ENCODE measurements at regions not wholly inside any gene's neighbourhood (a gene's known extent, or its start where the extent isn't known, plus 50 kb on each side); places are given as distances from the start of the nearest gene placed in this dataset.

DNA sequence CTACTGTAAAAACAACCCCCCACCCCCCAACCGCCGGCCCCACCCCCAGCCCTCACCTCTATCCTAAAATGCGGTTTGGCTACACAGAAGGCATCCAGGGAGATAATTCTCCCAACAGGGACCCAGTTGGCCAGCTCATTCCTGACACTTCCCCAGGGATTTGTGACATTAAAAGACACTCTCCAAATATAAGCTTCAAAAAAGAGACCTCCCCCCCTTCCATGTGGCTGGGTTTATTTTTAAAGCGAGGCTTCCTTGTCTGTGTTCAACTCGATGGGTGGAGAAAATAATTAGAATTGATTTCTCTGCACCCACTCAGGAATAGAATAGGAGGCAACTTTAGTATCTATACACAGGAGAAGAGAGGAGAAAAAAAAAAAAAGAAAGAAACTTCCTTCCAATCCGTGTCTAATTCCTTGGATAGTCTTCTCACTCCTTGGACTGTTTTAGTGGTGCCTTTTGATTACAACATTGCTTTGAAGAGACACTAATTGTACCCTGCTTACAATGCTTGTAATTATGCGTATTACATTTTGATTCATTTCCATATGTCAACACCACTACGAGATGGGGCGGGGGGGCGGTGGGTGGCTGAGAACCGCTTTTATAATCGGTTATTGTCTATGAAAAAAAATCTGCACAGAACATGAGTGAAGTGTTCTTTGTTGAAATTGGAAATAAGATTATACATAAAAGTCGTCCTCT is 500.4 kb downstream of the MIAT start:
- in situ Hi-C loops (cut with MboI; ENCODE audit: low sequenced_read_pairs): no loop called here

DNA sequence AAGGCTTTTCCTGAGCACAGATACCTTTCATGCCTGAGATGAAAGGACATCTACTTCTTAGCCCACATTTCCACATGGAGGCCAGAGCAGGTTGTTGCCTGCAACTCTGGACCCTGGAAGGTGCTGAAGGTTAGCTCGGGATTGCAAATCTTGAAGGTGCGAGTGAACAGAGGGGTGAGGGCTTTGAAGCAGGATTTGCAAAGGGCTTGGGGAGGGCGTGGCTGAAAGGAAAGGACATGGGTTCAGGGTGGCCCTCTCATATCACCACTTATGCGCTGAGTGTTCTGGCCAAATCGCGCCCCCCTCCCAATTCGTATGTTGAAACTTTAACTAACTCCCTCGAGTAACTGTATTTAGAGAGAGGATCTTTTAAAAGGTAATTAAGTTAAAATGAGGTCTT is 501.6 kb downstream of the MIAT start:
- in situ Hi-C loops (cut with MboI; ENCODE audit: low sequenced_read_pairs): no loop called here

DNA sequence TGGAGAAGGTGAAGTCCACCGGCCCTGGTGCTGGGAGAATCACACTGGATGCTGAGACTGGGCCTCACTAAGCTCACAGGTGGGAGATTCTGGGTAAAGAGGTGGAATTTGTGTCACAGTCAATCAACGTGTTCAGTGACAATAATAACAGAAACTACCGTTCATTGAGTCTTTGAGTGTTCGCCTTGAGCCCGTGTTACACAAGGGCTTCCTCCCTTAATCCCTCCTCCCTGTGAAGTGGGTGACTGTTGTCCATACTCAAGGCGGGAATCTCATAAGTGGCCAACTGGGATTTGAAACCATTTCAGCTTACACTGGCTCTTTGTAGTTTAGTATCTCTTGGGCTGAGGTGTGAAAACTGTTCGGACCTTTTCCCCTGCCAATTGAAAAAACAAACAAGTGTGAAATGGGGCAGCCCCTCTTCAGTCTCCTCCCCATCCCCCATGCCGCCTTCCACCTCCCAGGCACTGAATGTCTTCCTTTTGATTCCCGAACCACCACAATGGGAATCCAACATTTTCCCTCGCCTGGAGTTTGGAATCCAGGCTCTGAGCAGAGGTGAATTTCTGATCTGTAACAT is 502.4 kb downstream of the MIAT start:
- in situ Hi-C loops (cut with MboI; ENCODE audit: low sequenced_read_pairs): no loop called here

DNA sequence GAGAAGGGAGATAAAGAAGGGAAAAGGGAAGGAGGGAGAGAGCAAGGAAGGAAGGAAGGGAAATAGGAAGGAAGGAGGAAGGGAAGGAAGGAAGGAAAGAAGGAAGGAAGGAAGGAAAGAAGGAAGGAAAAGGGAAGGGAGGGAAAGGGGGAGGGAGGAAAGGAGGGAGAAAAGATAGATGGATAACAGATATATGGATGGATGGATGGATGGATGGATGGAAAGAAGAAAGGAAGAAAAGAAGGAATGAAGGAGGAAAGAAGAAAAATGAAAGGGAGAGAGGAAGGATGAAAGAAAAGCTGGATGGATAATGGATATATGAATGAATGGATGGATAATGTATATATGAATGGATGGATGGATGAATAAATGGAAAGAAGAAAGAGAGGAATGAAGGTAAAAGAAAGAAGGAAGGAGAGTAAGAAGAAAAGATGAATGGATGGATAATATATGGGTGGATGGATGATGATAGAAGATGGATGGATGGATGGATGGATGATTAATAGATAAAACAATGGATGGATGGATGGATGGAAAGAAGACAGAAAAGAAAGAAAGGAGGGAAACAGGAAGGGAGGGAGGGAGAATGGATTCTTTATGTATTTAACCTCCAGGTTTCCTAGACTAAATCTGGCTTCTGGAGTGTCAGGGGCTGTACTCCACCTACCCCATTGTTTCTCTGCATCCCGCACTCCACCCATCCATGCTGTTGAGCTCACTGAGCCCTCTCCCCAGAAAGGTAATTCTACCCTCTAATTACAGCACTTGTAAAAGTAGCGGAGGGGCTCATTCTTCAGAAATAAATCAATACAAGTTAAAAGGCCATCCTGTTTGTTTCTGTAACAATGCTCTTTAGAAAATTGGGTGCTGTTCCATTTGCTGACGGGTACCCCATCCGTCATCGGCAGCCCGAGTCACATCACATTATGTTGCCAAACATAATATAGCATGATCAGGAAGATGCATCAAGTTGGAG is 506.1 kb downstream of the MIAT start:
- in situ Hi-C loops (cut with MboI; ENCODE audit: low sequenced_read_pairs): no loop called here

DNA sequence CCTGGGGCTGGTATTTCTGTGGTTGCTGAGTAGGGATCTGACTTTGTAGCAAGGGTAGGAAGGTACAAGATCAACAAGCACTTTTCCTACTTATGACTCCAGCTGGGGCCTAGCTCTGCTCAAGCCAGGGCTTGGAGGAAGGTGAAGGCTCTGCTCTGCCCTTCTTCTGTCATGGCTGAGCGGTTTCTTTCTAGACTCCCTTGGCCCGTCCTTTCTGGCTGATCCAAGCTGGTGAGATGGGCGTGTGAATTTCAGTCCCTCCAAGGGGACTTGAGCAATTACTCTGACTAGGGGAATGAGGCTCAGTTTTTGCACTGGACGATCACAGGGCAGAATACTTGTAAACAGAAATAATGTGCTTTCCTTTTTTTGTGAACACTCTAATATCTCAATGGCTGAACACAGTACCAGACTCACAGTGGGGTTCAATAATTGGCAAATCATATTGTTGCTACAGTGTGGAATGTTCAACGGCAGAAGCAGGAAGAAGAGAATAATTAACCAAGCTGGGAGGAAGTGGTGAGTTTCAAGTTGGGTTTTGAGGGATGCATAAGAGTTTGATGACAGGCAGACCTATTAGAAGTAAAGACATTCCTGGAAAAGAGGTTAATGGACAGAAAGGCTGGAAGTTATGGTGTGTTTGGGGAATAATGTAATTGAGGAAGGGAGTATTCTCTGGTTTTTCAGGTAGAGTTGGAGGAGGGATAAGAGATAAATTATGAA is 507.6 kb downstream of the MIAT start:
- in situ Hi-C loops (cut with MboI; ENCODE audit: low sequenced_read_pairs): no loop called here

DNA sequence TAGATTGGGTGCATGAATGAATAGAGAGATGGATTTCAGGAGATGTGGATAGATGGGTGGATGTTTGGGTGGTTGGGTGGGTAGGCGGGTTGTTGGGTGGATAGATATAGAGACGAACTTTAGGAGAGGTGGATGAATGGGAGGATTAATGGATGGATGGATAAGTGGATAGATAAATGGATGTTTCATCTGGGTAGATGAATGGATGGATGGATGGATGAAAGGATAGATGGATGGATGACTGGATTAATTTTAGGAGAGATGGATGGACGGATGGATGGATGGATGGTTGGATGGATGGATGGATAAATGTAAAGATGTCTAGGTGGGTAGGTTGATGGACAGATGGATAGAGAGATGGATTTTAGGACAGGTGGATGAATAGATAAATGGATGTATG is 511.3 kb downstream of the MIAT start:
- in situ Hi-C loops (cut with MboI; ENCODE audit: low sequenced_read_pairs): no loop called here

DNA sequence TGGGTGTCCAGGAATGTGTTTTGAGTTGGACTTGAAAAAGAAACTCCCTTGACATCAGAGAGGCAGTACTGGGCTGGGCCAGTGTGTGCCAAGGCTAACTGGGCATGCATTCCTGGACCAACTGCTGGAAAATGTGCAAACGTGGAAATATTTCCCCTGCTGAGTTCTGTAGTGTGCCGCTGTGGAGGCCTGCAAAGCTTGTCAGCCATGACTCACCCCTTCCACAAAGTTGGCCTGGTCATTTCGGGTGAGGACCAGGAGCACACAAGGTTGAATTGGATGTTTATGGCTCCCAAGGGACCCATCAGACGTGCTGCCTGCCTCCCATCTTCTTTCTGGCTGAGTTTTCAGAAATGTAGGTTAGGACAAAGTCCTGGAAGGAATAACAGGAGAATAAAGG is 513.1 kb downstream of the MIAT start:
- in situ Hi-C loops (cut with MboI; ENCODE audit: low sequenced_read_pairs): no loop called here

DNA sequence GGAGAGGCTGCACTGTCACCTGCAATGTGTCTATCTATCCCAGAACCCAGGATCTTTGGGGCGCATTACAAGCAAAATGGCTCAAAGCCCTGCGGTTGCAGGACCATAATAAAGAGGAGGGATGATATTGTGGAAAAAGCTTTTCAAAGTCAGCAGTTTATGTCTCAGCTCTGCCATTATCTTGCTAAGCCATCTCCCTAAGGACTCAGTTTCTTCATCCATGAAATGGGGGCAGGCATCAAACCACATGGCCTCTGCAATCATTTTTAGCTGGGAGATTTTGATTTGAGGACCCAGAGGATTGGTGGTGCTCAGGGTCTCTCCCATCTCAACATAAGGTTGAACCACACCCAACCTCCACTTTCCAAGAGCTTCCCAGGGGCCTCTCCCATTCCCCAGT is 513.8 kb downstream of the MIAT start:
- in situ Hi-C loops (cut with MboI; ENCODE audit: low sequenced_read_pairs): no loop called here

DNA sequence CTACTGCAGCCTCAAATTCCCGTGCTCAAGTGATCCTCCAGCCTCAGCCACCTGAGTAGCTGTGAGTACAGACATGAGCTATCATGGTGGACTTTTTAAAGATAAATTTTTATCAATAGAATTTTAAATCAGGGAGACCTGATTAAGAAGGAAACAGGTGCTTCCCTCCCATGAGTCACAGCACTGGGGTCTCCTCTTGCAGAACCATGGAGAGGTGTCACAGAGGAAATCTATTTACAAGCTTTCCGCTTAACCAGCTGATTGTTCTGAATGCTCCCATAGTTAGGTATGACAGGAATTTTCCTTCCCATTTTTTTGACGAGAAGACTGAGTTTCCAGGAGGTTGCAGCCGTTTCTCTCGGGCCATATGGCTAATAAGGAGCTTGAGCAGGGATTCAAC is 516.1 kb downstream of the MIAT start:
- in situ Hi-C loops (cut with MboI; ENCODE audit: low sequenced_read_pairs): no loop called here

DNA sequence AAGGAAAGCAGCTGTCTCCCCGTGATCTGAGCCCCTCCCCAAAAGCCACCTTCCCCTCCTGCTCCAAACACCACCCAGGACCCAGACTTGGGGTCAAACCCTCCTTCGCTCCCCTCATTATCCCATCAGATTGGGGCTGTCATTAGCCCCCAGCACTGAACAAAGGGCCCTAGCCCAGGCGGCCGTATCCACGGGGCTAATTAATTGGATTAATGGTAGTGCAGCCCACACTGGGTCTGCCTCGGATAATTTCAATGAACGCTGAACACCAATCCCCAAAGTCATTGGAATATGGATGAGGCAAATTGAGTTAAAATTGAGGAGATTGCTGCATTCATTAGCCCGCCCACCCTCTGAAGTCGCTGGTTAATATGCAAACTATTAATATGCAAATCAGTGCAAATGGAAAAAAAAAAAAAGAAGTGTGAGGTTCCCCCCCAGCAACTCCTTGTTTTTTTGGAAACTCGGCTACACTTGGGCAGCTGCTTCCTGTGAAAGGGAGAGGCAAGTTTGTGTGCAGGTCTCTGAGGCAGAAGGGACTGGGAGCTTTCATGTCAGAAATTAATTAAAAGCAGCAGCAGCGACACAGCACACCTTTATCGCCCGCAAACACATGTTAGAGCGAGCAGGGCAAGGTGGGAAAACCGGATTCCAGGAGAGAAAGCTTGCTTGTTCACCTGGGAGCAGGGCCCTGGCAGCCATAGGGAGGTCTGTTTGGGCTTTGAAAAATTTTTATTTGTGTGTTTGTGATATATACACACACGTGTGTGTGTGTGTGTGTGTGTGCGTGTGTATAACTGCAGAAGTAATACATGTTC is 517.8 kb downstream of the MIAT start:
- in situ Hi-C loops (cut with MboI; ENCODE audit: low sequenced_read_pairs): no loop called here

DNA sequence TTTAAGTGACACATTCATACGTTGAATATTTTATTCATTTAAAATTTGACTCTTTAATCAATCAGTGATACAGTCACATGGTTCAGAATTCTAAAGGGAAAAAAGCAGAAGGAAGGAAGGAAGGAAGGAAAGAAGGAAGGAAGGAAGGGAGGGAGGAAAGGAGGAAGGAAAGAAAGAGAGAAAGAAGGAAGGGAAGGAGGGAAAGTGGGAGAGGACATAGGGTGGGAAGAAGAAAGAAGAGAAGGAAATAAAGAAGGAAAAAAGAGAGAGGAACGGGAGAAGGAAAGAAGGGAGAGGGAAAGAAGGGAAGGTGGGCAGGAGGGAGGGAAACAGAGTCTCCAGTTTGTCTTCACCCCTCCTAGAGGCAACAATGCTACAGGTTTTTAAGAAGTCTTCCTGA is 518.6 kb downstream of the MIAT start:
- in situ Hi-C loops (cut with MboI; ENCODE audit: low sequenced_read_pairs): no loop called here

DNA sequence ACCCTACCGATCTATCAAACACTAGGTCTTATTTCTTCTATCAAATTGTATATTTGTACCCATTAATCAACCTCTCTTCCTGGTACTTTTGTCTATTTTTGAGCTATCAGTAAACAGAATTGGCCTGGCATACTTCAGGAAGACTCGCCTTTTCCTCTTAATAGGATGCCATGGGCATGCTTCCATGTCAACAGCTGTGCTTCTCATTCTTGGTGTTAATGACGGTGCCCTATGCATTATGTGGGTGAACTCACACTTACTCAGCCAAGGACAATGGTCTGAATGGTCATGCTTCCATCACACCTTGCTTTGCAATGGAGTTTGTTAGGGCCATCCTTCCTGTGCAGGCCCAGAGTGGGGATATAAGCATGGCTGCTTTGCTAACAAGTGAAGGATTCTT is 521.8 kb downstream of the MIAT start:
- in situ Hi-C loops (cut with MboI; ENCODE audit: low sequenced_read_pairs): no loop called here

DNA sequence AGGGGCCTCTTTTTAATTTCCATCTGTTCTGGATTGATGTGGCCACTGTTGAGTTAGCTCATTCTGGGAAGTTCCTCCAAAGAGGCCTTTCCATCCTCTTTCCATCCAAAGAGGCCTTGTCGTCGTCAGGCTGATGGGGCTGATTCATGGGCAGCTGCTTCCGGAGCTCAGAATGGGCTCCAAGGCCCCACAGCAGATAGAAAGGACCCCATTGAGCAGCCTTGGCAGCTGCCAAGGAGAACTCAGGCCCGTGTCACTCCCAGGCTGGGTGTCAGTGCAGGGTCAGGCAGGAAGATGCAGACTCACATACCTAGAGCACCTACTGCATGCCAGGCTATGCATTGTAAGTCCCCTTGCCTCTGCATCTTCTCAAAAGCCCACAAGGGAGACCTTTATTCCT is 524.1 kb downstream of the MIAT start:
- in situ Hi-C loops (cut with MboI; ENCODE audit: low sequenced_read_pairs): no loop called here

DNA sequence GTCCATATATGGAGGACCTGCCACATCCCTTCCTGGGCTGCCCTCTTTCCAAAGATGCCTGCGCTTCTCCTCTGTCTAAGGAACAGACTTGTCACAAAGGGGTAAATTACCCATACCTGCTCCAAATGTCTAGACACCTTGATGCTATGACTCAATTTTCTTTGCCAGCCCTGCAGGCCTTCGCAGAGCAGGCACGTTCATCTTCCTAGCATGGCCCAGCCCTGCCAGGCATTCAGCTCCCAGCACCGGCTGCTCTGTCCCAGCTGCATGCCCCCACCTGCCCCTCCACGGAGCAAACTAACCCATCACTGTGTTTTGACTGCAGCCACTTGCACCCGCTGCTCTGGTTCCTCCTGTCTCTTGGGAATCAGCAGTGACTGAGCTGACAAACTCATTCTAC is 526.1 kb downstream of the MIAT start:
- in situ Hi-C loops (cut with MboI; ENCODE audit: low sequenced_read_pairs): no loop called here

DNA sequence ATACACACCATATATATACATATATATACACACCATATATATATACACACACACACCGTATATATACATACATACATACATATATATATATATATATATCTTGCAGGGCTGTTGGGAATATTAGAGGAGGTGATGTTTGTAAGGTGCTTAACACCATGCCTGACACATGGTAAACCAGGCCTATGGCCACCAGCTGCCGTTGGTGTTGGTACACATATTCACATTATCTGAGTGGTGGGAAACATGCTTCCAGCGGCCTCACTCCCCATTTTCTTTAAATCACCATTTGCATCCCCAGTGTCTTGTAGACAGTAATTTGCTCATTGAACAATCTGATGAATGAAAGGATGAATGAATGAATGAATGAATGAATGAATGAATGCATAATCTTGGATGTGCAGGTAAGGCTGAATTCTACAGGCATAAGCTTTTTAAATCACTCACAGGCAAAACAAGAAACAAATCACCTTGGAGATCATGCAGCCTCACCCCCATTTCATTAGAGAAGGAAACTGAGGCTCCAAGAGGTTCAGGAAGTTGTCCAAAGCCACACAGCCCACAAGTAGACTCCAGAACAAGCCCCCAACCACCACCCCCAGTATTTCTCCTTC is 527.8 kb downstream of the MIAT start:
- in situ Hi-C loops (cut with MboI; ENCODE audit: low sequenced_read_pairs): no loop called here

DNA sequence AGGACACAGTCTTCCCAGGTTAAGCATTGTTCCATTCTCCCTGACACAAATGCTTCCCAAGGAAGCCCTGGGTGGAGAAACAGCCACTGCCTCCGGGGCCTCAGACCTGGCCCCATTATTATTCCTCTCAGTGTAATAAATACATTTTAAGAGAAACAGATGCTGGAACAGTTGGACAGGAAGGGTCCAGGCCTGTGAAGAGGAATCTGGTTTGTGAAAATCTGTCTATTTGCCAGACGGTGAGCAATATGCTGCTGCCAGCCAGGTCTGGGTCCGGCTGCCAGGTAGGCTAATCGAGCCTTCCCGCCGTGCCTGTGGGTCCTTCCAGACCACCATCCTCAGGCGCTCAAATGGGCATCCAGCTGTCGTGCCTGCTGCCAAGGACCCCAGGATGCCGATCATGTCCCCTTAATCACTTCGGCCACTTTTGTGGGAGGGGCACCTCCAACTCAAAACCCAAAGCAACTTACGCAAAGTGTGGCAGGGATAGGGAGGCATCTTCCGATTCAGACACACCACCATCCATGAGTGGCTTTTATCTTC is 528.4 kb downstream of the MIAT start:
- in situ Hi-C loops (cut with MboI; ENCODE audit: low sequenced_read_pairs): no loop called here

DNA sequence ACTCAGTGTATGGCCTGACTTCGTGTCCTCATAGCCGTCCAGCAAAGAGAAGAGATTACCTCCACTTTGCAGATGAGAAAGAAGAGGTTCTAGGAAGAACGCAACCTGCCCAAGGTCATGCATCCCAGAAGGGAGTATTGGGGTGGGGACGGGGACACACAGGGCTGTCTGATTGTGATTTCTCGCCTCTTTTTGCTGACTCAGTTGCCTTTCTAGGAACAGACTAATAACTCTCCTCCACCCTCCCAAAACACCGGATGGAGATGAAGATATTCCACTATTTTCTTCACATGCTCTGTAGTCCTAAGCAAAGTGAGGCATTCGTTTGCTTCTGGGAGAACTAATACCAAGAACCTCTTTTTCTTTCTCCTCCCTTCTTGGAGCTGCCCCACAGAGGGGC is 529.3 kb downstream of the MIAT start:
- in situ Hi-C loops (cut with MboI; ENCODE audit: low sequenced_read_pairs): no loop called here

DNA sequence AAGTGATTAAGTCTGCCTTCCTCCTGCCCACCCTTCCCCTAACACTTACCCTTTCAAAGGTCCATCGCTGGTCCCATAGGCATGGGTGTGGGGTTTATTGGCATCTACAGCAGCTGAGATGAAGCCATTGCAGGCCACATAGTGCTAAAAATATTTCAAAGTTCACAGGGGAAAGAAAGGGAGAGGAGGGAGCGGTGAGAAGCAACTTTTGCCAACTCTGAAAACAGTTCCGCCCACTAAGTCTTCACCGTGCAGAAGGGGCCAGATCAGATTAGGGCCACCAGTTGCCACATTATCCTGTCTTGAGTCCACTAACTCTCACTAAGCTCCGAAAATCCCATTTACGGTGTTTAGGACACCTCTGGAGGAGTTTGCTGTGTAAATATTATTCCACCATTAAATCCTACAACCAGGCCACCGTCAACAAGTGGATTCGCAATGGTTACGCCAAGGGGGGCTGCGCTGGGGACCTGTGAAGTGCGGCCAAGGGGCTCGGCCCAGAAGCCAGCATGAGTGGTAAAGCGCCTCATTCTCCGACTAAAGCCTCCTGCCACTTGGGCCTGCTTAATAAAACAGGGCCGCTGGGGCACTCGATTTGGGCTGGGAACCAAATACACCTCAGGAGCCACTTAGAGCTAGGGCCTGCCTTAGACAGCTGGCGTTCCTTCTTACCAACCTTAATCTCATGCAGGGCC is 534.9 kb downstream of the MIAT start:
- in situ Hi-C loops (cut with MboI; ENCODE audit: low sequenced_read_pairs): no loop called here

DNA sequence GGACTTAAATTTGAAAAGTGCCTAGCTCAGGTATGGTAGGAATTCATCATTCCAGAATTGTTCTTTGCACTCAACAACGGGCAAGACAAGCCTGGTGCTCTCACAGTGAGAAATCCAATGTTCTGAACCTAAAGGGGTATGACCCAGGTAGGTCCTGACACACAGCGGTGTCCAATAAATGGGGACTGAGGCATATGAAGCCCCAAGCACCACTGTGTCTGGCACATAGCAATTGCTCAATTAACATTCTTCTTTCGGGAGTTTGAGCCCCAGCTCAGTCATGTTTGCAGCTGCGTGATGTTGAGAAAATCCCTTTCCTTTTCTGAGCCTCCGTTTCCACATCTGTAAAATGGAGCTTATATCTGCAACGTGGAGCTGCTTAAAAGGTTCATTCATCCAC is 535.8 kb downstream of the MIAT start:
- in situ Hi-C loops (cut with MboI; ENCODE audit: low sequenced_read_pairs): no loop called here

Data from HL-60/S4 (cell line).